GM21447 (cell line): ENCODE measurements at regions not wholly inside any gene's neighbourhood (a gene's known extent, or its start where the extent isn't known, plus 50 kb on each side); places are given as distances from the start of the nearest gene placed in this dataset.

Source experiments
- ATAC-seq: cut with Tn5 transposase; IDR thresholded peaks from one replicate; pipeline ENCODE4 v1.9.1; 2021; ENCODE audit not compliant: unreplicated experiment

GRCh38 chr11:32265911-32266310 lies 169.4 kb downstream of the WT1 start:
- ATAC-seq: no peak

- ATAC-seq: no peak
These were observed 168.7 kb downstream of the WT1 start for GRCh38 chr11:32266601-32267000.

DNA sequence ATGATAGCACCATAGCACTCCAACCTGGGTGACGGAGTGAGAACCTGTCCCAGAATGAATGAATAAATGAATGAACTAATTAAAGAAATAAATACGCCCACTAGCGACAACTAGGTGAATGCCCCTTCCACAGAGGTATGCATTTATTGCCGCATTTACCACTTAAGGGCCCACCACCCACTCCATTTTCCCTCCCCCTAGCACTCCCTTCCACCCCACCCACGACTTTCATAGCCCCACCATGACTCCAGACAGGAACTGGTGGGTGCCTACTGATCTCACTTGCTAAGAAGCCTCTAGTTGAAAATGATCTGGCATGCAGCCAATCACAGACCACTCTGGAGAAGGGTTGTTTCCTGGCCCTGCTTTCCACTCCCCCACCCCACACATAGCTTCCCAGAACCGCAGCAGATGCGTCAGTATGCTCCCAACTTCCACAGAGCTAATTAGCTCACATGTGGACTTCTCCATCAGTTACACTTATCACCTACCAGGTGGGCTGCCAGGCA lies 167.6 kb downstream of the WT1 start:
- no peak for ATAC-seq

DNA sequence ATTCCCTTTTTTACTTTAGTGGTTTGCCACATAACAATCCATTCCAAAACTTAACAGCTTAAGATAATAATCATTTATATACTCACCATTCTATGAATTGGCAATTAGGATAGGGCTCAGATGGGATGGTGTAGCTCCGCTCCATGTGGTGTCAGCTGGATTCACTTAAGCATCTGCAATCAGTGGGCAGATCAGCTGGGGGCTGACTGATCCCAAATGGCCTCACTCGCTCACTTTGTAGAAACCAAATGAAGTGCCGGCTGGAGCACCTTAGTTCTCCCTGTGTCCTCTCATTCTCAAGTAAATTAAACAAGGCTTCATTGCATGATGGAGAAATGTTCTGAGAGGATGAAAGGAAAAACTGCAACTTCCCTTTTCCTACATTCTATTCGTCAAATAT lies 161.4 kb downstream of the WT1 start:
- no peak for ATAC-seq

- ATAC-seq: no peak
These were observed 155.7 kb downstream of the WT1 start for GRCh38 chr11:32279672-32280071.

DNA sequence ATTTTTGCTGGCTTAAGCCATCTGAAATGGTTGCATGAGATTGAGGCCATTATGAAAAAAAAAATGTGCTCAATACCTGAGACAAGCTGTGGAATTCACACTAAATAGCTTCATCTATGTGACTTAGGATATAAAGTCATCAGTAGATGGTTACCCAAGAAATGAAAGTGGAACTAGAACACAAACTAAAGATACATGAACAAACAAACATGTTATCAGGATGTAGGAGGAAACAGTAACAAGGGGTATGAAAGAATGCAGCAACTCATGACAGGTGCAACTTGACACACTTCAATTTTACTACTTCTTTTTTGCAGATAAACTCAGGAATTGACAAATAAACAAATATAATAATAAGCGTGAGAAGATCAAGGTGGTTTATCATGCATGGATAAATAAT lies 155.0 kb downstream of the WT1 start:
- no peak for ATAC-seq

DNA sequence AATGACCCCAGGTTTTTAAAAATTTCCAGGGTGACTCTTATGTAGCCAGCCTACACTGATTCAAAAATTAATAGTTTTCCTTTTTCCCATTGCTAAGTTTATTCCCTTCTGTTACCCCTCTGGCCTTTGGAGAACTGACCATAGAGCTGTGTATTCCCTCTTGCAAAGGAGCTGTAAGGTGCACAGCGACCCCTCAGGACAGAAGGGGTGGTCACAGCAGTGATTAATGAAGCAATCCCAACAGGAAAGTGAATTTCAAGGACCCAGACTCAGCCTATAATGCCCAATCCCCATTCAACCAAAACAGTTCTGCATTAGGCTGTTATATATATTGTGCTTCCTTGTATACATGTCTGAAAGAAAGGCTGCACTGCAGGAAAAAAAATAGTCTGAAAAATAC lies 147.1 kb downstream of the WT1 start:
- ATAC-seq: no peak

GRCh38 chr11:32289701-32290100 lies 145.6 kb downstream of the WT1 start:
- no peak for ATAC-seq

- no peak for ATAC-seq
These were observed 144.6 kb downstream of the WT1 start for GRCh38 chr11:32290783-32291182.

GRCh38 chr11:32297611-32298011 lies 137.7 kb downstream of the WT1 start:
- ATAC-seq: no peak

GRCh38 chr11:32302826-32303225 lies 132.5 kb downstream of the WT1 start:
- no peak for ATAC-seq

DNA sequence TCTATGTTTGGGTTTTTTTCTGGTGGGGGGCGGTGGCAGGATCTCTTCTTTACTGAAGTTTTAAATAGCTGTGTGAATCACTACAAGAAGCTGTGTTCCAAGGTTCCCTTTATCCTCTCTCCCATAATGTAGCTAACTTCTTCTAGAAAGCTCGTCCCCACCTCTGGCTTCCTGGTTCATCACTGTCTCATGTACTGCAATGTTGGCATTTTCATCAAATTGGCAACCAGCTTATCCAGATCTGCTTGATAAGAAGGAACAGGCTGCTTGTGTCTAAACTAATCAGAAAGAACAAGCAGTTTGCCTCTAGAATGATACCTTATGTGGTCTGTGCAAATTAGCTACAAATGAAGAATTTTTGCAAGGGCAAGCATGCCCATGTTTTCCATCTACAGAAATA lies 130.8 kb downstream of the WT1 start:
- no peak for ATAC-seq

DNA sequence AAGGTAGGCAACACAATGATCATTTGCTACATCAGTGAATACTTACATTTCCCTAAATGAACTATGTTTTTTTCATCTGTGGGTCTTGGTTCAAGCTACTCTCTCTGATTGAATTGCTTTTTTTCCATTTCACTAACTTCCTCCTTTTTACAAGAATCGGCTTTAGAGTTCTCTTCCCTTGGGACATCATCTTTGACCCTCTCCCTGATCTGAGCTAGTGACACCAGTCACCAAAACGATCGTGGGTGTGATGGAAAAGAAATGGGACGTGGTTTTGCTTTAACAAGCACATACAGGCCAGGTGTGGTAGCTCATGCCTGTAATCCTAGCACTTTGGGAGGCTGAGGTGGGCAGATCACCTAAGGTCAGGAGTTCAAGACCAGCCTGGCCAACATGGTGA lies 129.9 kb downstream of the WT1 start:
- no peak for ATAC-seq

- ATAC-seq: no peak
These were observed 127.9 kb downstream of the WT1 start for GRCh38 chr11:32307471-32307870.

DNA sequence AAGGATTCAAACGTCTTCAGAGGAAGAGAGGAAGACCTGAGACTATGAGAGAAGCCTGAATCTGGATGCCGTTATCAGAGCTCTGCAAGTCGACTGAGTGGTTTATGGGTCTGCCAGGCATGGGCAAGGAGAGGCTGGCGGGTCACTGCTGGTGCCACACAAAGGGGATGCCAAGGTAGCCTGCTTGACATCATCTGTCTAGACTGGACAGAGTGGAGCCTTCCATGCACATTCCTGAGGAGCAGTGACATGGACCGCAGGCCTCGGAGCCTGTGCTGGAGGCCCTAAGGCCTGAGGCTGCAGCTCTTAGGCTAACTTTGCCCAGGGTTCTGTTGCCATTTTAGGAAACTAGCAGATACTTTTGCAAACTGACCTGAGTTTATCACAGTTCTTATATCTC lies 127.4 kb downstream of the WT1 start:
- no peak for ATAC-seq

- ATAC-seq: no peak
These were observed 125.7 kb downstream of the WT1 start for GRCh38 chr11:32309530-32310213.

DNA sequence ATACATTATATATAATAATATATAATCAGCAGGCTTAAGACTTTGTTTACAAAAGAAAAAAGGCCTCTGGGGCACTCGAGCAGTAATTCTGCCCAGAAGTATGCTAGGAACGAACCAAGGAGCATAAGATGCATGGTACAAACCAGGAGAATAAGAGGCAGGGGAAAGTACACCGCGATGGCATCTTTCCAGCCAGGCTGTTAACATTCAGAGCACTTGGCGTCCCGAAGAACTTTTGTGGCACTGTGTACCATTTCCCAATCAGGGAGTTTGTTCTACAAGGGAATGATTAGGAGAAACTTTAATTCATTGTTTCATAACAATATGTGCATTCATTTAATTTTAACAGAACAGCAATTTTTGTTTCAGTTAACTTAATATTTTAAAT lies 125.1 kb downstream of the WT1 start:
- no peak for ATAC-seq

DNA sequence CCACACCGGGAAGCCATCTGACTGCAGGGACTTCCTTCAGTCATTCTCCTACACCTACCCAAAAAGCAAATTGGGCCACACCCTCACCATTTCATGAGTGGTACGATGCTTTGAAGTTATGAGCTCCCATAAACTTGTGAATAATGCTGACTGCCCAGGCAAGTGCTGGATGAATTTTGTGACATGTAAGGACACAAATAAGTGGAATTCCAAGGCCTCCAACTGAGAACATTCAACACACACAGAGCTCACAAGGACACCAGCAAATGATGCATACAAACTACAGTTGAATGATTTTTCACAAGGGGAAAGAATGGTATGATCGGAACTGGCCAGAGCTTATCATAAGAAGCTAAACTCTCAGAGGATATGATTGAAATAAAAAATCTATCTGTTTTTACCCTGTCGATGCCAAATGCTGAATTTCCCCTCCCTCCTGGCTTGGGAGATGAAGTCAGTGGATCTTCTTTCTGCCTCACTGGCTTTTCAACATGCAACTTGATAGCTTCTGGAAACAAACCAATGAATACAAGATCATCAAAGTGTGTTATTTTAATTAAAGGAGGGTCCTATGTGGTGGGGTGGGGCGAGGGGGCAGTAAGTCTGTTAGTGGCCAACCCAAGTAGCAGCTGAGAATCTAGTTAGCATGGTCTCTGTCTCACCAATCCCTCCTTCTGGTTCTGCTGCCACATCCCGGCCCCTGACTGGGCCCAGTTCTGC lies 123.8 kb downstream of the WT1 start:
- no peak for ATAC-seq

DNA sequence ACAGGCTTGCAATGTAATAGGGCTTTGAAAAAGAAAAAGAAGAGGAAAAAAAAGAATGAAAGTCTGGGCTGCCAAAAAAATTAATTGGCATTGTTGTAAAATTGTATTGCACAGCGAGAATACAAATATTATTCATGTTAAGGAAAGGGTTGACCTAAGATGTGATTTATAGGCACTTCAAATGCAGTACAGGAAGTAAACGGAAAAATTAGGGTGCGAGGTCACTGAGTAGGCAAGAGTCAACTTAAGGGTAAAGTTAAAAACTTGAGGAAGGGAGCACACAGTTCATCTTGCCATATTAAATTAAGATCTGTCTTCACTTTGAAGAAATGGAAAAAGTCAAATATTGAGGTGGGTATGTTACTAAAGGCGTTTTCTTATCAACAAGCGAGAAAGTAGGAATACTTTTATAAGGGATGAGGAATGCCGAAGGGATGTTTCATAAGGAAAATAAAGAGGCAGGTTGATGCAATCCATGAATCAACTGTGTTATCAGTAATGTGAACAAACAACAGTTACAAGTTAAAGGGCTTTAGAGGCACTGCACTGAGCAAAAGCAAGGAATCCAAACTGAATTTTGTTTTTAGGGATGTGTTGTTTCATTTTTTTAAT lies 123.0 kb downstream of the WT1 start:
- ATAC-seq: no peak

DNA sequence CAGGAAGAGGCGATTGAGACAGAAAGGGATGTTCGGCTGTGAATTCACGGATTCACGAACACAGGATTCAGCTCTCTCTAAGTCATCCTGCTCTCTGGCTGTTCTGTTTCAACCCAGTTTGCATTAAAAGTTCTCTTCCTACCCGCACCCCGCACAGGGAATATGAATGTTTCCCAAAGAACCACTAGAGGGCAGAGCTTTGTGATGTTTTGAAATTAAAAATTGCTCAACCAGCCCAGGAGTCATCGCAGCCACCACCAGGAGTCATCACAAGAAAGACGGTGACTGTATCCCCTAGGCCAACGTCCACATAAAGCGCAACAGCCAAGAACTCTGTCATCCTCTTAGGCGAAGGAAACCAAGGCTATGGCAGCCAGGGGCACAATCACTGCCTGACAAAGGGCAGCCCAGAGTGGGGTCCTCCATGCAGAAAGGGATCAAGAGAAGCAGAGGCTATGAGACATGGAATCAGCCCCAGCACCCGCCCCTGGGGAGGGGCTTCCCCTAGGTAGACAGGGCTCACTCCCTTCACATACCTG lies 122.4 kb downstream of the WT1 start:
- ATAC-seq: no peak

- ATAC-seq: no peak
These were observed 121.9 kb downstream of the WT1 start for GRCh38 chr11:32313477-32313876.

- ATAC-seq: no peak
These were observed 120.2 kb downstream of the WT1 start for GRCh38 chr11:32315121-32315520.
